ENCODE measurements at regions not wholly inside any gene's neighbourhood (a gene's known extent, or its start where the extent isn't known, plus 50 kb on each side); places are given as distances from the start of the nearest gene placed in this dataset.

DNA sequence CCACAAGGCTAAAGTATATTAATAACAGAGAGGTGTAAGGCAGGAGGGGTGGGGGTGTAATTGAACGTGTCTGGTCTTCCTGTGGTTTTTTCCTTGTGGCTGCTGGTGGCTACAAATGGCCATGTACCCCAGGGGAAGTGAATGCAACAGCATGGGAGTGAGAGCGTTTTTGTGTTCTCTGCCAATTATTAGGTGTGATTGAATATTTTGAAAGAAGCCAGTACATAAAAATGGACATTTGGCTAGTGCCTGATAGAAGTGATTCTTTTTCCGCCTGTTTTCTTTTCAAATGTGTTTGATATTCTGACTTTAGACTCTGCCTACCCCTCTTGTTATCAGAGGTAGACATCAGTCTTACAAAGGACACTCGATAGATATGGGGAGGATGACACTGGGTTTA, 141.3 kb downstream of the PRL start:
- no peak for TF ChIP-seq EZH2 (optimal IDR thresholded peaks at IDR 0.05; ENCODE audit: low read depth, low read length)
- TF ChIP-seq, protein P1, sequence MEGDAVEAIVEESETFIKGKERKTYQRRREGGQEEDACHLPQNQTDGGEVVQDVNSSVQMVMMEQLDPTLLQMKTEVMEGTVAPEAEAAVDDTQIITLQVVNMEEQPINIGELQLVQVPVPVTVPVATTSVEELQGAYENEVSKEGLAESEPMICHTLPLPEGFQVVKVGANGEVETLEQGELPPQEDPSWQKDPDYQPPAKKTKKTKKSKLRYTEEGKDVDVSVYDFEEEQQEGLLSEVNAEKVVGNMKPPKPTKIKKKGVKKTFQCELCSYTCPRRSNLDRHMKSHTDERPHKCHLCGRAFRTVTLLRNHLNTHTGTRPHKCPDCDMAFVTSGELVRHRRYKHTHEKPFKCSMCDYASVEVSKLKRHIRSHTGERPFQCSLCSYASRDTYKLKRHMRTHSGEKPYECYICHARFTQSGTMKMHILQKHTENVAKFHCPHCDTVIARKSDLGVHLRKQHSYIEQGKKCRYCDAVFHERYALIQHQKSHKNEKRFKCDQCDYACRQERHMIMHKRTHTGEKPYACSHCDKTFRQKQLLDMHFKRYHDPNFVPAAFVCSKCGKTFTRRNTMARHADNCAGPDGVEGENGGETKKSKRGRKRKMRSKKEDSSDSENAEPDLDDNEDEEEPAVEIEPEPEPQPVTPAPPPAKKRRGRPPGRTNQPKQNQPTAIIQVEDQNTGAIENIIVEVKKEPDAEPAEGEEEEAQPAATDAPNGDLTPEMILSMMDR (IDR thresholded peaks at IDR 0.05; ENCODE audit: low read length): no peak

Data from MM.1S (cell line).